PC-3 (cell line): ENCODE measurements at regions not wholly inside any gene's neighbourhood (a gene's known extent, or its start where the extent isn't known, plus 50 kb on each side); places are given as distances from the start of the nearest gene placed in this dataset.

ENCODE experiments used
- CTCF ChIP-seq: fragments of 300-600 bp; sonication (generic); conservative IDR thresholded peaks from 2 replicates; pipeline ENCODE4 v1.5.1; 2017; ENCODE audit warnings: antibody characterized with exemption, low read depth, mild to moderate bottlenecking, low read length
- EZH2 ChIP-seq: fragments of 300-600 bp; sonication (generic); IDR thresholded peaks from one replicate; pipeline ENCODE4 v1.6.1; 2017; ENCODE audit warnings: antibody characterized with exemption, mild to moderate bottlenecking, low read length; ENCODE audit not compliant: unreplicated experiment
- EZH2phosphoT487 ChIP-seq: fragments of 300-600 bp; sonication (generic); IDR thresholded peaks from 2 replicates; pipeline ENCODE4 v1.6.1; 2018; ENCODE audit warnings: mild to moderate bottlenecking, antibody characterized with exemption, low read length, borderline replicate concordance

- TF ChIP-seq CTCF (no peak), EZH2 (no peak), EZH2phosphoT487 (no peak)
Measured at GRCh38 chrX:456551-457291, 70.0 kb upstream of the PPP2R3B start.
